GM21423 (cell line): ENCODE measurements at regions not wholly inside any gene's neighbourhood (a gene's known extent, or its start where the extent isn't known, plus 50 kb on each side); places are given as distances from the start of the nearest gene placed in this dataset.
"Not testable (repeated sequence)": the region's sequence is repeated elsewhere in the genome, so short reads cannot be mapped to it uniquely, and the experiment has no call there.

Experiments
- ATAC-seq: cut with Tn5 transposase; IDR thresholded peaks from one replicate; pipeline ENCODE4 v1.9.1; 2021; ENCODE audit warnings: mild to moderate bottlenecking, moderate library complexity; ENCODE audit not compliant: unreplicated experiment

- not testable (repeated sequence) for ATAC-seq
These were observed 126.4 kb downstream of the RBM46 start for GRCh38 chr4:154907345-154908045.

- no peak for ATAC-seq
These were observed 127.1 kb downstream of the RBM46 start for GRCh38 chr4:154908168-154908567.

- ATAC-seq, result no peak
These were observed 130.0 kb downstream of the RBM46 start for GRCh38 chr4:154911097-154911496.

- no peak for ATAC-seq
These were observed 130.6 kb downstream of the RBM46 start for GRCh38 chr4:154911608-154912098.

- no peak for ATAC-seq
These were observed 135.0 kb downstream of the RBM46 start for GRCh38 chr4:154916068-154916467.

- no peak for ATAC-seq
These were observed 146.1 kb downstream of the RBM46 start for GRCh38 chr4:154927126-154927680.

GRCh38 chr4:154928640-154929257 is 147.7 kb downstream of the RBM46 start:
- no peak for ATAC-seq

GRCh38 chr4:154936873-154937272 is 155.8 kb downstream of the RBM46 start:
- ATAC-seq, result no peak

GRCh38 chr4:154939851-154940250 is 158.8 kb downstream of the RBM46 start:
- ATAC-seq, result no peak

GRCh38 chr4:154942176-154942575 is 161.1 kb downstream of the RBM46 start:
- ATAC-seq, result no peak

- ATAC-seq, result no peak
These were observed 163.9 kb downstream of the RBM46 start for GRCh38 chr4:154944996-154945395.

GRCh38 chr4:154946113-154946512 is 165.0 kb downstream of the RBM46 start:
- no peak for ATAC-seq

GRCh38 chr4:154953691-154954090 is 172.6 kb downstream of the RBM46 start:
- no peak for ATAC-seq

- ATAC-seq, result no peak
These were observed 173.0 kb downstream of the RBM46 start for GRCh38 chr4:154954117-154954516.

GRCh38 chr4:154958121-154958520 is 177.0 kb downstream of the RBM46 start:
- ATAC-seq, result no peak

- ATAC-seq, result no peak
These were observed 177.7 kb downstream of the RBM46 start for GRCh38 chr4:154958621-154959358.

- ATAC-seq, result no peak
These were observed 178.7 kb downstream of the RBM46 start for GRCh38 chr4:154959756-154960155.

- peak; percentile 40 for ATAC-seq
These were observed 179.4 kb downstream of the RBM46 start for GRCh38 chr4:154960476-154960875.

- peak; percentile 92 for ATAC-seq
These were observed 180.2 kb downstream of the RBM46 start for GRCh38 chr4:154961263-154961662.

GRCh38 chr4:154973244-154974035 is 192.4 kb downstream of the RBM46 start:
- ATAC-seq, result no peak

- ATAC-seq, result no peak
These were observed 196.2 kb downstream of the RBM46 start for GRCh38 chr4:154977228-154977627.
